Esophagus squamous epithelium (tissue), 5 donors: ENCODE measurements at regions not wholly inside any gene's neighbourhood (a gene's known extent, or its start where the extent isn't known, plus 50 kb on each side); places are given as distances from the start of the nearest gene placed in this dataset.

Experiments
- DNase-seq: peaks from one replicate; lab custom pipeline; 2025; lab: John Stamatoyannopoulos, UW
- H3K27ac ChIP-seq, 4 donors: fragments of 200-600 bp; sonication (generic); one replicate each; pipeline ENCODE4 v1.5.1; 2016 to 2019; ENCODE audit warnings: mild to moderate bottlenecking in 1 of 4
- H3K27me3 ChIP-seq, 4 donors: fragments of 200-600 bp; sonication (generic); 1 replicate in 3 of 4; 2 replicates in 1 of 4; pipeline versions ENCODE4 v1.5.1 to v1.6.0; 2017 to 2021; ENCODE audit warnings: antibody characterized with exemption in 1 of 4
- H3K36me3 ChIP-seq, 3 donors: fragments of 200-600 bp; sonication (generic); one replicate each; pipeline ENCODE4 v1.5.1; 2016 to 2019
- H3K4me1 ChIP-seq, 3 donors: fragments of 200-600 bp; sonication (generic); one replicate each; pipeline ENCODE4 v1.5.1; 2017 to 2019
- H3K4me3 ChIP-seq, 4 donors: fragments of 200-600 bp; sonication (generic); 1 replicate in 3 of 4; 2 replicates in 1 of 4; pipeline ENCODE4 v1.5.1; 2016 to 2019; ENCODE audit warnings: mild to moderate bottlenecking in 2 of 4, moderate library complexity in 1 of 4
- H3K9me3 ChIP-seq, 3 donors: fragments of 200-600 bp; sonication (generic); one replicate each; pipeline ENCODE4 v1.5.1; 2016 to 2019
- CTCF ChIP-seq, 6 experiments: fragments of 450-650 bp in 4 of 6; fragments of 200-600 bp in 2 of 6; sonication (generic) in 2 of 6; IDR thresholded peaks; one replicate each; pipeline ENCODE4 v1.5.1; 2016 to 2019; ENCODE audit warnings: antibody characterized with exemption in 6 of 6, mild to moderate bottlenecking in 4 of 6, moderate library complexity in 4 of 6
- POLR2A ChIP-seq, 4 donors: fragments of 450-650 bp; IDR thresholded peaks; one replicate each; pipeline ENCODE4 v1.6.1; 2017; ENCODE audit warnings: antibody characterized with exemption in 4 of 4, mild to moderate bottlenecking in 4 of 4, moderate library complexity in 3 of 4
- WGBS, 2 donors: methylation state at CpG; one replicate each; pipeline ENCODE4 v1.1.5; 2018; 5-methylcytosine and 5-hydroxymethylcytosine counted together
- intact Hi-C: fragments of 100-400 bp; cut with DNase I; formaldehyde crosslinking; loops from one replicate; pipeline ENCODE4 v1.15.0; 2022
- donor health status: DM: yes; HTN: yes; CAD: no.

GRCh38 chr17:71273441-71273840 lies 847.4 kb upstream of the SOX9 start:
- H3K27ac ChIP-seq = no peak overlapping the region
- intact Hi-C loops = no loop called here
- no peak for DNase-seq
- H3K9me3 ChIP-seq = no peaks in the 10 kb centered on the region
- H3K27me3 ChIP-seq = no peaks in the 10 kb centered on the region
- no peaks in the 10 kb centered on the region for H3K36me3 ChIP-seq
- H3K4me3 ChIP-seq = no peak overlapping the region
- H3K4me1 ChIP-seq = no peaks in the 10 kb centered on the region
- 76 to 93% methylated on average over 2 of the region's 2 CpGs for WGBS, 2 donors
- TF ChIP-seq POLR2A (IDR thresholded peaks at IDR 0.05) (no peak), CTCF (IDR thresholded peaks at IDR 0.05) (no peak)

GRCh38 chr17:71276079-71276478 lies 844.7 kb upstream of the SOX9 start:
- 57 to 71% methylated on average over 6 of the region's 6 CpGs for WGBS, 2 donors
- Histone ChIP-seq H3K27me3 (no peaks in the 10 kb centered on the region), H3K9me3 (no peaks in the 10 kb centered on the region), H3K27ac (no peak overlapping the region), H3K36me3 (no peaks in the 10 kb centered on the region), H3K4me1 (no peaks in the 10 kb centered on the region), H3K4me3 (no peak overlapping the region)
- intact Hi-C loops = no loop called here
- DNase-seq = no peak
- TF ChIP-seq CTCF (IDR thresholded peaks at IDR 0.05) = no peak
- TF ChIP-seq POLR2A (IDR thresholded peaks at IDR 0.05) = no peak

GRCh38 chr17:71283486-71283885 lies 837.3 kb upstream of the SOX9 start:
- Histone ChIP-seq H3K27me3 (no peaks in the 10 kb centered on the region), H3K36me3 (no peaks in the 10 kb centered on the region), H3K4me1 (peaks cover 0 to 6% (median 0%) of the 10 kb centered on the region in 3 donors), H3K9me3 (no peaks in the 10 kb centered on the region), H3K4me3 (no peak overlapping the region), H3K27ac (no peak overlapping the region)
- 67 to 68% methylated on average over 4 of the region's 4 CpGs for WGBS, 2 donors
- no peak for DNase-seq
- TF ChIP-seq CTCF (IDR thresholded peaks at IDR 0.05) = no peak
- TF ChIP-seq POLR2A (IDR thresholded peaks at IDR 0.05) = no peak
- intact Hi-C loops = no loop called here

GRCh38 chr17:71284032-71284755 lies 836.6 kb upstream of the SOX9 start:
- no peak for TF ChIP-seq POLR2A (IDR thresholded peaks at IDR 0.05)
- H3K4me1 ChIP-seq = peaks cover 0 to 6% (median 0%) of the 10 kb centered on the region in 3 donors
- 81 to 91% methylated on average over 5 to 7 of the region's 7 CpGs for WGBS, 2 donors
- no peak overlapping the region for H3K27ac ChIP-seq
- intact Hi-C loops = no loop called here
- H3K9me3 ChIP-seq = no peaks in the 10 kb centered on the region
- no peaks in the 10 kb centered on the region for H3K36me3 ChIP-seq
- DNase-seq = no peak
- no peaks in the 10 kb centered on the region for H3K27me3 ChIP-seq
- H3K4me3 ChIP-seq = no peak overlapping the region

- Histone ChIP-seq H3K4me3 (no peak overlapping the region), H3K36me3 (no peaks in the 10 kb centered on the region), H3K4me1 (peaks cover 0 to 6% (median 0%) of the 10 kb centered on the region in 3 donors), H3K27me3 (no peaks in the 10 kb centered on the region), H3K27ac (no peak overlapping the region), H3K9me3 (no peaks in the 10 kb centered on the region)
- DNase-seq = no peak
- no peak for TF ChIP-seq CTCF (IDR thresholded peaks at IDR 0.05)
- no peak for TF ChIP-seq POLR2A (IDR thresholded peaks at IDR 0.05)
- intact Hi-C loops = no loop called here
- 38 to 72% methylated on average over 2 to 7 of the region's 7 CpGs for WGBS, 2 donors
Measured at GRCh38 chr17:71286625-71287024, 834.2 kb upstream of the SOX9 start.
